Chondrocyte (in vitro differentiated cells): ENCODE measurements at regions not wholly inside any gene's neighbourhood (a gene's known extent, or its start where the extent isn't known, plus 50 kb on each side); places are given as distances from the start of the nearest gene placed in this dataset.

Source experiments
- DNase-seq: peaks from one replicate; pipeline ENCODE4 v3.0.0; 2021; ENCODE audit warnings: mixed read lengths, low spot score
- H3K27ac Mint-ChIP-seq: one replicate; pipeline ENCODE4 v1.8.0; 2021; ENCODE audit warnings: mild to moderate bottlenecking, moderate library complexity, mixed read lengths; ENCODE audit not compliant: unreplicated experiment
- H3K27me3 Mint-ChIP-seq: 2 replicates; pipeline ENCODE4 v1.8.0; 2021; ENCODE audit warnings: low read depth, mixed read lengths
- H3K36me3 Mint-ChIP-seq: 2 replicates; pipeline ENCODE4 v1.8.0; 2021; ENCODE audit warnings: low read depth, mixed read lengths
- H3K4me1 Mint-ChIP-seq: 2 replicates; pipeline ENCODE4 v1.8.0; 2021; ENCODE audit warnings: low read depth, mild to moderate bottlenecking, mixed read lengths
- H3K4me3 Mint-ChIP-seq: one replicate; pipeline ENCODE4 v1.8.0; 2021; ENCODE audit warnings: mild to moderate bottlenecking, moderate library complexity, mixed read lengths; ENCODE audit not compliant: unreplicated experiment
- H3K9me3 Mint-ChIP-seq: 2 replicates; pipeline ENCODE4 v1.8.0; 2021; ENCODE audit warnings: low read depth, mixed read lengths
- TF ChIP-seq, protein P1 (sequence below): fragments of 200-600 bp; sonication (generic); IDR thresholded peaks from 2 replicates; pipeline ENCODE4 v1.5.0; 2021; ENCODE audit warnings: antibody characterized with exemption, mild to moderate bottlenecking, moderate library complexity

DNA sequence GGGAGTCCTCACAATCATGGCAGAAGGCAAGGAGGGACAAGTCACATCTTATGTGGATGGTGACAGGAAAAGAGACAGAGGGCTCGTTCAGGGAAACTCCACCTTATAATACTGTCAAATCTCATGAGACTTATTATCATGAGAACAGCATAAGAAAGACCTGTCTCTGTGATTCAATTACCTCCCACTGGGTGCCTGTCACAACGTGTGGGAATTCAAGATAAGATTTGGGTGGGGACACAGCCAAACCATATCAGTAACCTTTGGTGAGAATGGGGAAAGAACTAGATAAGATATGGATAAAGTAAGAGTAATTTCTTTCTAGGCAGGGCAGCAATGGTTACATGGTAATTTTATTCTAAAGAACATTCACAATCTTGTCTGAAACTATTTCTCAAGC lies 344.9 kb upstream of the KLF12 start:
- Mint-ChIP-seq H3K4me3 (no peak overlapping the region), H3K27ac (no peak overlapping the region), H3K27me3 (no peaks in the 10 kb centered on the region), H3K4me1 (peaks cover 19% of the 10 kb centered on the region), H3K9me3 (peaks cover 5% of the 10 kb centered on the region), H3K36me3 (no peaks in the 10 kb centered on the region)
- TF ChIP-seq, protein P1, sequence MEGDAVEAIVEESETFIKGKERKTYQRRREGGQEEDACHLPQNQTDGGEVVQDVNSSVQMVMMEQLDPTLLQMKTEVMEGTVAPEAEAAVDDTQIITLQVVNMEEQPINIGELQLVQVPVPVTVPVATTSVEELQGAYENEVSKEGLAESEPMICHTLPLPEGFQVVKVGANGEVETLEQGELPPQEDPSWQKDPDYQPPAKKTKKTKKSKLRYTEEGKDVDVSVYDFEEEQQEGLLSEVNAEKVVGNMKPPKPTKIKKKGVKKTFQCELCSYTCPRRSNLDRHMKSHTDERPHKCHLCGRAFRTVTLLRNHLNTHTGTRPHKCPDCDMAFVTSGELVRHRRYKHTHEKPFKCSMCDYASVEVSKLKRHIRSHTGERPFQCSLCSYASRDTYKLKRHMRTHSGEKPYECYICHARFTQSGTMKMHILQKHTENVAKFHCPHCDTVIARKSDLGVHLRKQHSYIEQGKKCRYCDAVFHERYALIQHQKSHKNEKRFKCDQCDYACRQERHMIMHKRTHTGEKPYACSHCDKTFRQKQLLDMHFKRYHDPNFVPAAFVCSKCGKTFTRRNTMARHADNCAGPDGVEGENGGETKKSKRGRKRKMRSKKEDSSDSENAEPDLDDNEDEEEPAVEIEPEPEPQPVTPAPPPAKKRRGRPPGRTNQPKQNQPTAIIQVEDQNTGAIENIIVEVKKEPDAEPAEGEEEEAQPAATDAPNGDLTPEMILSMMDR: no peak
- DNase-seq: no peak

DNA sequence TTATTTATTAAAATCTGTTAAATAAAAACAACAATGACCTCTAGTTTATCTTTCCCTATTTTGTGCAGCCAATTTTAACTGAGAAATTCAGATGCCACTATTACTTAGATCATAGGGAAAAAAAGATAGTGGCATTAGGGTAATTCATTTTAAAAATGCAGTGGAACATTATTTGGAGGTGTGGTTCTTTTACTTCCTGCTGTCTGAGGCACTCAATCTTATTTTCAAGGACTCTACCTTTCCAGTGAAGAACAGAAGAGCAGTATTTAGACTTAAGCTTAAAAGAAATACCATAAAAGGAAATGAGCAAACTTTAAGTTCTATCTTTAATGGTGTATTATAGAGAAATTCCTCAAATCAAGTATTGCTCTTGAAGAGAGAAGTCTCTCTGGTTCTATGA lies 342.6 kb upstream of the KLF12 start:
- no peak overlapping the region for H3K27ac Mint-ChIP-seq
- H3K4me1 Mint-ChIP-seq: peaks cover 19% of the 10 kb centered on the region
- TF ChIP-seq, protein P1: no peak
- H3K27me3 Mint-ChIP-seq: no peaks in the 10 kb centered on the region
- peaks cover 5% of the 10 kb centered on the region for H3K9me3 Mint-ChIP-seq
- no peak overlapping the region for H3K4me3 Mint-ChIP-seq
- DNase-seq: no peak
- H3K36me3 Mint-ChIP-seq: no peaks in the 10 kb centered on the region

DNA sequence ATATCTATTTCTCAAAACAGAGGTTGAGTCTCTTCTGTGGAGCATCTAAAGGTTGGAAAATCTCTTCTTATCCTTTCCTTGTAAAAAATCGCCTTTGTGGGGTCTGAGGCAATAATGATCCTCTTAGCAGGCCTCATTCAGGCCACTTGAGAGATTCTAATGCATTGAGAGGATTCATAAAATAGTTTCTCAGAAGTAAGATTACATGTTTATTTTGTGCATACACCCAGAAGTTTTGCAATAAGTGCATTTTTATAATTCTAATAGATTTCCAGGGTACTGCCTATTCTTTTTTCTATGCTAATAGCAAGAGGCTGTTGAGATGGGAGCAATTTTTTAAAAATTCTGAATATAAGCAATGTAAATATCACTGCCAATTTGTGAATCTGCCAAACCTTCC lies 342.2 kb upstream of the KLF12 start:
- no peak overlapping the region for H3K4me3 Mint-ChIP-seq
- peaks cover 5% of the 10 kb centered on the region for H3K9me3 Mint-ChIP-seq
- TF ChIP-seq, protein P1: no peak
- H3K4me1 Mint-ChIP-seq: peaks cover 19% of the 10 kb centered on the region
- no peaks in the 10 kb centered on the region for H3K36me3 Mint-ChIP-seq
- H3K27ac Mint-ChIP-seq: no peak overlapping the region
- no peak for DNase-seq
- no peaks in the 10 kb centered on the region for H3K27me3 Mint-ChIP-seq

DNA sequence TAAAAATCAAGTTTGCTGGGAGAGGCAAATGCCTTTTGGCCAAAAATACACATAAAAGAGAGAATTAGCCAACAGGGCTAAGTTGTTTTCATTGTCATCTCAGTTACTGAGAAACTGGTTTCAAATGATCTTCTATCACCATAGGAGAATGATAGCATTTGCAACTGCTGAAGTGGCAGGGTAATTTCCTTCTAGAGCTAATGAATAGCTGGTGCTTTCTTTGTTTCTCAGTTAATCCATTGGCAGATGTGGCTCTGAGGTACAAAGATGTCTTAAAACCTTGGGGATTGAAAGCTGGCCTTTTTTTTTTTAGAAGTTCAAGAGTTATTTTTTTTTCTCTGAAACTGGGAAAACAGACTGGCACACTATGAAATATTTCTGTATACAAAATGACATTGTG lies 332.7 kb upstream of the KLF12 start:
- no peak overlapping the region for H3K4me3 Mint-ChIP-seq
- H3K36me3 Mint-ChIP-seq: no peaks in the 10 kb centered on the region
- TF ChIP-seq, protein P1: no peak
- DNase-seq: no peak
- H3K27ac Mint-ChIP-seq: no peak overlapping the region
- H3K27me3 Mint-ChIP-seq: no peaks in the 10 kb centered on the region
- no peaks in the 10 kb centered on the region for H3K4me1 Mint-ChIP-seq
- H3K9me3 Mint-ChIP-seq: no peaks in the 10 kb centered on the region

DNA sequence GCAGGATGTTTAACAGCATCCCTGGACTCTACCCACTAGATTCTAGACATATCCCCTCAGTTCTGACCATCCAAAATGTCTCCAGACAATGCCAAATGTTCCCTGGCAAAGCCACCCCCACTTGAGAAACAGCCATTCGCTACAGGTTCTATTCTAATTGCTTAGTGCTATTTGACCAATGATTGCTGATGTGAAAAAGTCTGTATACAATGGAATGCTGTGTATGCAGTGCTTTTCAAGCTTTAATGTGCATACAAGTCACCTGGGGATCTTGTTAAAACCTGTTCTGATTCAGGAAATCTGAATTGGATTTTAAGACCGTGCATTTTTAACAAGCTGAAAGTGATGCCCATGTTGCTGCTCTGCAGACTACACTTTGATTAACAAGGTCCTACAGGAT lies 331.8 kb upstream of the KLF12 start:
- H3K4me3 Mint-ChIP-seq: no peak overlapping the region
- H3K27ac Mint-ChIP-seq: no peak overlapping the region

More for the DNA sequence above, 331.8 kb upstream of the KLF12 start:
- Mint-ChIP-seq H3K27me3 (no peaks in the 10 kb centered on the region), H3K9me3 (no peaks in the 10 kb centered on the region), H3K36me3 (no peaks in the 10 kb centered on the region), H3K4me1 (no peaks in the 10 kb centered on the region)
- TF ChIP-seq, protein P1: no peak
- DNase-seq: no peak
